ENCODE measurements at regions not wholly inside any gene's neighbourhood (a gene's known extent, or its start where the extent isn't known, plus 50 kb on each side); places are given as distances from the start of the nearest gene placed in this dataset.

GRCh38 chr2:224194161-224194560 is 155.1 kb upstream of the SERPINE2 start:
- DNase-seq: no peak
- H3K9me3 ChIP-seq: no peaks in the 10 kb centered on the region; the same call in none of the 2 replicates
- no peak overlapping the region for H3K4me3 ChIP-seq (ENCODE audit: low read depth, low read length)
- peaks cover 4% of the 10 kb centered on the region; the same call in 1 of the 2 replicates for H3K27me3 ChIP-seq
- no peaks in the 10 kb centered on the region for H3K36me3 ChIP-seq
- TF ChIP-seq, protein P1, sequence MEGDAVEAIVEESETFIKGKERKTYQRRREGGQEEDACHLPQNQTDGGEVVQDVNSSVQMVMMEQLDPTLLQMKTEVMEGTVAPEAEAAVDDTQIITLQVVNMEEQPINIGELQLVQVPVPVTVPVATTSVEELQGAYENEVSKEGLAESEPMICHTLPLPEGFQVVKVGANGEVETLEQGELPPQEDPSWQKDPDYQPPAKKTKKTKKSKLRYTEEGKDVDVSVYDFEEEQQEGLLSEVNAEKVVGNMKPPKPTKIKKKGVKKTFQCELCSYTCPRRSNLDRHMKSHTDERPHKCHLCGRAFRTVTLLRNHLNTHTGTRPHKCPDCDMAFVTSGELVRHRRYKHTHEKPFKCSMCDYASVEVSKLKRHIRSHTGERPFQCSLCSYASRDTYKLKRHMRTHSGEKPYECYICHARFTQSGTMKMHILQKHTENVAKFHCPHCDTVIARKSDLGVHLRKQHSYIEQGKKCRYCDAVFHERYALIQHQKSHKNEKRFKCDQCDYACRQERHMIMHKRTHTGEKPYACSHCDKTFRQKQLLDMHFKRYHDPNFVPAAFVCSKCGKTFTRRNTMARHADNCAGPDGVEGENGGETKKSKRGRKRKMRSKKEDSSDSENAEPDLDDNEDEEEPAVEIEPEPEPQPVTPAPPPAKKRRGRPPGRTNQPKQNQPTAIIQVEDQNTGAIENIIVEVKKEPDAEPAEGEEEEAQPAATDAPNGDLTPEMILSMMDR (IDR thresholded peaks at IDR 0.05; ENCODE audit: low read depth, low read length): no peak
- no peaks in the 10 kb centered on the region for H3K4me1 ChIP-seq

- H3K36me3 ChIP-seq: no peaks in the 10 kb centered on the region
- no peaks in the 10 kb centered on the region for H3K4me1 ChIP-seq
- H3K4me3 ChIP-seq (ENCODE audit: low read depth, low read length): no peak overlapping the region
- no peaks in the 10 kb centered on the region for H3K27me3 ChIP-seq
- no peaks in the 10 kb centered on the region; the same call in none of the 2 replicates for H3K9me3 ChIP-seq
- TF ChIP-seq, protein P1 (IDR thresholded peaks at IDR 0.05; ENCODE audit: low read depth, low read length): no peak
- no peak for DNase-seq
Measured at GRCh38 chr2:224191465-224191864, 152.4 kb upstream of the SERPINE2 start.

- Histone ChIP-seq H3K9me3 (no peaks in the 10 kb centered on the region; the same call in none of the 2 replicates), H3K4me1 (no peaks in the 10 kb centered on the region), H3K27me3 (no peaks in the 10 kb centered on the region), H3K4me3 (ENCODE audit: low read depth, low read length) (no peak overlapping the region), H3K36me3 (no peaks in the 10 kb centered on the region)
- DNase-seq: no peak
- TF ChIP-seq, protein P1 (IDR thresholded peaks at IDR 0.05; ENCODE audit: low read depth, low read length): no peak
Measured at GRCh38 chr2:224190936-224191270, 151.8 kb upstream of the SERPINE2 start.

DNA sequence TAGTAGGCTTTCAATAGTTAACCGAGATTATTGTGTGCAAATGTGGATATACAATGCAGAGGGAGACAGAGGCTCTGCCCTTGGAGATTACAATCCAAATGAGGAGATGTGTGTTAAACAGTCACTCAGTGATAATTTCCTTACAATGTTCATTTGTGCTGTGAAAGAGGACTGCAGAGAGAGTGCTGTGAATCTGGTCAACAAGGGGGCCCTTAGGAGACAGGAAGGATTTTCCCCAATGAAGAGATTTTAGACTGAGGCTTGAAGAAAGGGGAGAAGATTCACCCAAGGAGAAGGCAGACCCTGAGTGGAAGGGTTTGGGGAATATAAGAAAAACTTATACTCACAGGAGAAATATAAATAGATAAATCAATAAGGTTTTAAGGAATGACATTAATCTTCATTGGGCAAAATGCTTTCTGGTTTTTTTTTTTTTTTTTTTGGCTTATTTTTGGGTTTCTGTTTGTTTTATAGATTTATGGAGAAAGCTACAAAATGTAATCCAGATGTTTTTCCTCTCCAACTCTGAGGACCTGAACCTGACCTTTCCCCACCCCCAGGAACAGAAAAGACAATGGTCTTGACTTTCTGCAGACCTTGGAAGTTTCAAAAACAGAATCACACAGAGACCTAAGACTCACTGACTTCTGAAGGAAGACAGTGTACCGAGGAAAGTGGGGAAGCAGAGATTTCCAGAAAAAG is 151.3 kb upstream of the SERPINE2 start:
- TF ChIP-seq, protein P1 (IDR thresholded peaks at IDR 0.05; ENCODE audit: low read depth, low read length): no peak
- no peaks in the 10 kb centered on the region for H3K27me3 ChIP-seq
- no peaks in the 10 kb centered on the region; the same call in none of the 2 replicates for H3K9me3 ChIP-seq
- no peaks in the 10 kb centered on the region for H3K4me1 ChIP-seq
- H3K36me3 ChIP-seq: no peaks in the 10 kb centered on the region
- H3K4me3 ChIP-seq (ENCODE audit: low read depth, low read length): no peak overlapping the region
- no peak for DNase-seq

GRCh38 chr2:224187220-224187619 is 148.1 kb upstream of the SERPINE2 start:
- DNase-seq: no peak
- no peaks in the 10 kb centered on the region for H3K4me1 ChIP-seq
- H3K9me3 ChIP-seq: no peaks in the 10 kb centered on the region; the same call in 1 of the 2 replicates
- TF ChIP-seq, protein P1 (IDR thresholded peaks at IDR 0.05; ENCODE audit: low read depth, low read length): no peak
- no peaks in the 10 kb centered on the region for H3K27me3 ChIP-seq
- no peaks in the 10 kb centered on the region for H3K36me3 ChIP-seq
- no peak overlapping the region for H3K4me3 ChIP-seq (ENCODE audit: low read depth, low read length)

GRCh38 chr2:224185023-224185601 is 146.0 kb upstream of the SERPINE2 start:
- H3K27me3 ChIP-seq: no peaks in the 10 kb centered on the region
- no peak for DNase-seq
- no peak overlapping the region for H3K4me3 ChIP-seq (ENCODE audit: low read depth, low read length)
- no peaks in the 10 kb centered on the region for H3K9me3 ChIP-seq
- TF ChIP-seq, protein P1 (IDR thresholded peaks at IDR 0.05; ENCODE audit: low read depth, low read length): no peak
- no peaks in the 10 kb centered on the region for H3K36me3 ChIP-seq
- no peaks in the 10 kb centered on the region for H3K4me1 ChIP-seq

All from BE2C (cell line).